Peyer's patch (tissue), 4 donors: ENCODE measurements at regions not wholly inside any gene's neighbourhood (a gene's known extent, or its start where the extent isn't known, plus 50 kb on each side); places are given as distances from the start of the nearest gene placed in this dataset.

ENCODE experiments used
- DNase-seq, 3 donors: peaks; one replicate each; pipeline ENCODE4 v3.0.0-alpha.2; 2017 to 2019
- H3K27ac ChIP-seq, 4 donors: fragments of 200-600 bp; sonication (generic); one replicate each; pipeline ENCODE4 v1.5.1; 2016 to 2019
- H3K27me3 ChIP-seq, 2 donors: fragments of 200-600 bp; sonication (generic); one replicate each; pipeline ENCODE4 v1.5.1; 2019
- H3K36me3 ChIP-seq, 3 donors: fragments of 200-600 bp; sonication (generic); one replicate each; pipeline ENCODE4 v1.5.1; 2016 to 2019
- H3K4me1 ChIP-seq, 4 donors: fragments of 200-600 bp; sonication (generic); one replicate each; pipeline ENCODE4 v1.5.1; 2016 to 2019
- H3K4me3 ChIP-seq, 4 donors: fragments of 200-600 bp; sonication (generic); 1 replicate in 3 of 4; 2 replicates in 1 of 4; pipeline ENCODE4 v1.5.1; 2016 to 2019; ENCODE audit warnings: mild to moderate bottlenecking in 1 of 4
- H3K9me3 ChIP-seq, 4 donors: fragments of 200-600 bp; sonication (generic); one replicate each; pipeline ENCODE4 v1.5.1; 2016 to 2019; ENCODE audit warnings: mild to moderate bottlenecking in 1 of 4
- POLR2A ChIP-seq, 2 donors: fragments of 450-650 bp; IDR thresholded peaks; one replicate each; pipeline ENCODE4 v1.5.1; 2017; ENCODE audit warnings: antibody characterized with exemption in 2 of 2, mild to moderate bottlenecking in 2 of 2, moderate library complexity in 2 of 2
- TF ChIP-seq, protein P1 (sequence below), 6 experiments: fragments of 450-650 bp in 4 of 6; fragments of 200-600 bp in 2 of 6; sonication (generic) in 1 of 6; IDR thresholded peaks; one replicate each; pipeline ENCODE4 v1.5.1; 2017 to 2019; ENCODE audit warnings: antibody characterized with exemption in 6 of 6, mild to moderate bottlenecking in 3 of 6, moderate library complexity in 1 of 6

DNA sequence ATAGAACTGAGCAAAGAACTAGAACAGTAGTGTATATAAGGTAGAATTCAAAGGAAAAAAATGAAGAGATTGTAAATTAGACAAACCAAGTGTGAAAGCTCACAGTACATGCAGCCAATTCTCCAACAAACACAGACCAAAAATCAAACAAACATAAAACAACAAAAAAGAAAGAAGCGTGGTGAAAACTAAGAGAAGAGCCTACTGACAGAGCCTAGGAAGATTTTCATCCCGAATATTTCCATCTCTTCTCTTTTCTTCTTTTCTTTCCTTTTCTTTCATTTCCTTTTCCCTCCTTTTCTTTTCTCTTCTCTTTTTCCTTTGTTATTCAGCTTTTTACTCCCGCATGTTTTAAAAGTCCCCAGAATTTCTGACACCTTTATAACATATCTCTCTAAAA lies 1103.6 kb downstream of the CDH8 start:
- no peak for DNase-seq
- H3K27me3 ChIP-seq: no peaks in the 10 kb centered on the region
- H3K9me3 ChIP-seq: peaks cover 0 to 8% (median 0%) of the 10 kb centered on the region in 4 donors
- TF ChIP-seq, protein P1, sequence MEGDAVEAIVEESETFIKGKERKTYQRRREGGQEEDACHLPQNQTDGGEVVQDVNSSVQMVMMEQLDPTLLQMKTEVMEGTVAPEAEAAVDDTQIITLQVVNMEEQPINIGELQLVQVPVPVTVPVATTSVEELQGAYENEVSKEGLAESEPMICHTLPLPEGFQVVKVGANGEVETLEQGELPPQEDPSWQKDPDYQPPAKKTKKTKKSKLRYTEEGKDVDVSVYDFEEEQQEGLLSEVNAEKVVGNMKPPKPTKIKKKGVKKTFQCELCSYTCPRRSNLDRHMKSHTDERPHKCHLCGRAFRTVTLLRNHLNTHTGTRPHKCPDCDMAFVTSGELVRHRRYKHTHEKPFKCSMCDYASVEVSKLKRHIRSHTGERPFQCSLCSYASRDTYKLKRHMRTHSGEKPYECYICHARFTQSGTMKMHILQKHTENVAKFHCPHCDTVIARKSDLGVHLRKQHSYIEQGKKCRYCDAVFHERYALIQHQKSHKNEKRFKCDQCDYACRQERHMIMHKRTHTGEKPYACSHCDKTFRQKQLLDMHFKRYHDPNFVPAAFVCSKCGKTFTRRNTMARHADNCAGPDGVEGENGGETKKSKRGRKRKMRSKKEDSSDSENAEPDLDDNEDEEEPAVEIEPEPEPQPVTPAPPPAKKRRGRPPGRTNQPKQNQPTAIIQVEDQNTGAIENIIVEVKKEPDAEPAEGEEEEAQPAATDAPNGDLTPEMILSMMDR (IDR thresholded peaks at IDR 0.05): no peak
- no peak for TF ChIP-seq POLR2A (IDR thresholded peaks at IDR 0.05)
- no peaks in the 10 kb centered on the region for H3K36me3 ChIP-seq
- no peaks in the 10 kb centered on the region for H3K4me1 ChIP-seq
- H3K4me3 ChIP-seq: no peak overlapping the region
- H3K27ac ChIP-seq: no peak overlapping the region

DNA sequence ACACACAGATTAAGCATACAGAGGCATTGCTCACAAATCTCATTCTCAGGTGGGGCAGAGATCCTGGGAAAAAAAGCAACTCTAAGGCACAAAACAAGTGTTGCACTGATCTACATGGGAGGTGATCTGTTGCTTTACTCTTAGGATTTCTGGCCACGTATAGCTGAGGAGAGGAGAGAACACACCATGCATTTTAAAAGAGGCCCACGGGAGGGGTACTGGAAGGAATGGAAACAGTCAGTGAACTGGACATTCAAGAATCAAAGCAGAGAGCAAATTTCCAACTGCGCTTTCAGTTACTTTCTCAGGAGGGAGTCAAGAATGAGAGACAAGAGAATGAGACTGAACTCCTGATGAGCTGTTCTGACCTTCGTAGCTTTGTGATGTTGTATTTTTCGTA lies 1105.9 kb downstream of the CDH8 start:
- Histone ChIP-seq H3K36me3 (no peaks in the 10 kb centered on the region), H3K27ac (no peak overlapping the region), H3K9me3 (peaks cover 0 to 3% (median 0%) of the 10 kb centered on the region in 4 donors), H3K27me3 (no peaks in the 10 kb centered on the region), H3K4me3 (no peak overlapping the region), H3K4me1 (no peaks in the 10 kb centered on the region)
- TF ChIP-seq, protein P1 (IDR thresholded peaks at IDR 0.05): no peak
- no peak for TF ChIP-seq POLR2A (IDR thresholded peaks at IDR 0.05)
- DNase-seq: no peak

DNA sequence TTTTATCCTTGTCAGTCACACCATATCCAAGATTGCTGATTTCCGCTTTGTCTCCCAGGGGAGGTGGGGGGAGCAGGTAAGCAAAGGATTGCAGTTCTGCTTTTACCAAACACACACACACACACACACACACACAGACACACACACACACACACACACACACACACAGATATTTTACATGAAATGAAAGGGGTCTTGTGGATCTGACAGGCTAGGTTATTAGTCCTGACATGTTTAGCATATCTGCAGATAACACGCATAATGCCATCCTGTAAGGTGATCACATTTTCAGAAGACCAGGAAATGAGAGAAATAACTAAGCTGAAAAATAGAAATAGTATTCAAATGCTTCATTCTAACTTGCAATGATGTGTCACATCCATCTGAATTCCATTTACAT lies 1113.3 kb downstream of the CDH8 start:
- no peaks in the 10 kb centered on the region for H3K36me3 ChIP-seq

DNA sequence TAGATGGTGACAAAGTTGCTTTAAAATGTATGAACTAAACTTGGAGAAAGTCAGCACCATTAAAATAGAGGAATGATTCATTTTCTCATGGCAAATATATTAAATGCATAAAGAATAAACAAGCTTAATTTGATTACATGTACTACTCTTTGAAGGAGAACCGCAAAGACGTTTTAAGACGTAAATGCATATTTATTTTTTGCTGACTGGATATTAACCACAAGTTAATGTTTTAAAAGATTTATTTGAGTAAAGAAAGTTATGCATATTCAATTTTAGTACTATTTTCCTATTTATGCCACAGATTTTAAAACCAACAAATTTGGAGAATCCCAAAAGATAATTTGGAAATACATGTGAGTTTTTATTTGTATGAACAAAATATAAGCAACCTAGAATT lies 1121.9 kb downstream of the CDH8 start:
- H3K4me3 ChIP-seq: no peak overlapping the region
- no peaks in the 10 kb centered on the region for H3K4me1 ChIP-seq
- H3K9me3 ChIP-seq: no peaks in the 10 kb centered on the region
- DNase-seq: no peak
- no peaks in the 10 kb centered on the region for H3K27me3 ChIP-seq
- no peak overlapping the region for H3K27ac ChIP-seq
- TF ChIP-seq POLR2A (IDR thresholded peaks at IDR 0.05): no peak
- TF ChIP-seq, protein P1 (IDR thresholded peaks at IDR 0.05): no peak
- H3K36me3 ChIP-seq: no peaks in the 10 kb centered on the region

More for the DNA sequence above, 1113.3 kb downstream of the CDH8 start:
- no peak for DNase-seq
- no peak overlapping the region for H3K27ac ChIP-seq
- no peaks in the 10 kb centered on the region for H3K27me3 ChIP-seq
- TF ChIP-seq POLR2A (IDR thresholded peaks at IDR 0.05): no peak
- TF ChIP-seq, protein P1 (IDR thresholded peaks at IDR 0.05): no peak
- H3K4me1 ChIP-seq: no peaks in the 10 kb centered on the region
- no peak overlapping the region for H3K4me3 ChIP-seq
- no peaks in the 10 kb centered on the region for H3K9me3 ChIP-seq

DNA sequence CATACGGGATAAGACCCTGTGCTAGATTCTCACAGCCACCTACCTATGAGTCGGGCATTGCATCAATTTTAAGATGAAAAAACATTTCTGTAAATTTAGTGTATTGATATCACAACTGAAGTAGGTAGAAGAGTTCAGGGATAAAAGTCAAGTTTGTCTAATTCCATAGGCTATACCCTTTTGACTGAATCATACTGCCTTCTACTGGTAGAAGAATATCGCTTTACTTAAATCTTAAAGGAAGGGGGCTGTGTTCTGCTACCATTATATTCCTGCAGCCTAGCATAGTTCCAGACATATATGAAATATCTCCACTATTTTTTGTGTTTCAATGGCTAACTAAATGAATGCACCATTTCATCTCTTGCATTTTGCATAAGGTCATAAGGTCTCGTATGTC lies 1128.6 kb downstream of the CDH8 start:
- H3K4me3 ChIP-seq: no peak overlapping the region
- no peaks in the 10 kb centered on the region for H3K4me1 ChIP-seq
- H3K36me3 ChIP-seq: no peaks in the 10 kb centered on the region
- TF ChIP-seq, protein P1 (IDR thresholded peaks at IDR 0.05): no peak
- TF ChIP-seq POLR2A (IDR thresholded peaks at IDR 0.05): no peak
- no peak for DNase-seq
- H3K9me3 ChIP-seq: peaks cover 0 to 3% (median 0%) of the 10 kb centered on the region in 4 donors
- no peak overlapping the region for H3K27ac ChIP-seq
- H3K27me3 ChIP-seq: no peaks in the 10 kb centered on the region

DNA sequence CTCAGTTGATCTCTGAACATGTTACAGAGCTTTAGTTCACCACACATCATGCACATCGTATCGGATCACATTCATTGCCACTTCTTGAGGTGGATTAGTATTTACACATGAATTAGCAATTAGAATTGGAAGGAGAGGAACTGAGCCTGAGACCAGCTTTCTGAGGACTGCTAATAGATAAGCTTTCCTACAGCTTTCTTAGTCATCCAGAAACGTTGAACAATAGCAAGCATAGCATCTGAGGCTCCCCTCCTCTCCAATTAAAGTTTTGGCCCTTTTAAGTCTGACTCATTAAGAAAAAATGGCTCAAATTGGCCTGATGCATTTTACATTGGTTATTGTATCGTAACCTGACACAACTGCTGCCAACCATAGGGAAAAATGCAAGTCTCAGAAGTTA lies 1130.4 kb downstream of the CDH8 start:
- no peaks in the 10 kb centered on the region for H3K27me3 ChIP-seq
- H3K4me3 ChIP-seq: no peak overlapping the region
- DNase-seq: no peak
- H3K9me3 ChIP-seq: peaks cover 0 to 3% (median 0%) of the 10 kb centered on the region in 4 donors
- TF ChIP-seq, protein P1 (IDR thresholded peaks at IDR 0.05): no peak
- no peak for TF ChIP-seq POLR2A (IDR thresholded peaks at IDR 0.05)
- no peaks in the 10 kb centered on the region for H3K4me1 ChIP-seq
- H3K27ac ChIP-seq: no peak overlapping the region
- no peaks in the 10 kb centered on the region for H3K36me3 ChIP-seq
